HepG2 (cell line): ENCODE measurements at regions not wholly inside any gene's neighbourhood (a gene's known extent, or its start where the extent isn't known, plus 50 kb on each side); places are given as distances from the start of the nearest gene placed in this dataset.

Experiments used
- CAMTA2 ChIP-seq: sonication (generic); formaldehyde crosslinking; IDR thresholded peaks from 2 replicates; pipeline ENCODE4 v1.4.0; 2020; ENCODE audit warnings: mild to moderate bottlenecking, missing genetic modification reagents, borderline replicate concordance
- EP300 ChIP-seq, 3 experiments: sonication (generic) in 1 of 3; formaldehyde crosslinking in 1 of 3; IDR thresholded peaks; 2 replicates each; pipeline versions ENCODE4 v1.5.1 to v1.6.1; 2011 to 2020; ENCODE audit warnings: low read depth in 2 of 3, low read length in 2 of 3, borderline replicate concordance in 1 of 3, improper control_type of control experiment in 1 of 3, mild to moderate bottlenecking in 1 of 3, missing genetic modification reagents in 1 of 3, moderate library complexity in 1 of 3
- EZH2 ChIP-seq: conservative IDR thresholded peaks from 2 replicates; pipeline ENCODE4 v1.6.1; 2012; ENCODE audit warnings: mild to moderate bottlenecking, low read depth, low read length, moderate library complexity
- HNRNPH1 ChIP-seq: fragments of 200-400 bp; formaldehyde crosslinking; optimal IDR thresholded peaks from 2 replicates; pipeline ENCODE3; 2017; ENCODE audit warnings: mild to moderate bottlenecking, low read depth, low read length
- KLF16 ChIP-seq, 2 experiments: sonication (generic) in 1 of 2; formaldehyde crosslinking in 1 of 2; IDR thresholded peaks; 2 replicates each; pipeline versions ENCODE4 v1.6.1 to v1.8.0; 2016 to 2023; ENCODE audit warnings: missing genetic modification reagents in 2 of 2, missing compliant biosample characterization in 1 of 2
- TF ChIP-seq, protein P1 (sequence below): sonication (generic); formaldehyde crosslinking; IDR thresholded peaks from 2 replicates; pipeline ENCODE4 v1.5.0; 2020; ENCODE audit warnings: mild to moderate bottlenecking, missing genetic modification reagents, moderate library complexity

DNA sequence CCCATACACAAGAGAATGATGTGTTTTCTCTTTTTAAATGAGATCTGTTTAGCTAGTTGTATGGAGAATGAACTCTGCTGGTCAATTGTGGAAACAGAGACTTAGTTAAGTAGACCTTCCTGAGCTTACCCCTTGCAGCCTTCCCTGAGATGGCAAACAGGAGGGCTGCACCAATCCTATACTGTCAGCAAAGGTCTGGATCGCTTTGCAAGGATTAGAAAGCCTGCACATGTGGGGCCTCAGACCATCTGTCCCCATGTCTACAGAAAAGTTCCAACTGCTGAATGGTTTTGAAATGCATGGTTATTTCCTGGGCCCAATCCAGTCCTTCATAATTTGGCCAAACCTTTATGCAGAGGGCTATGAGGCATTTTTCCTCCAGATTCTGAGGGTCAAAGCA, 183.9 kb upstream of the SLC10A2 start:
- TF ChIP-seq CAMTA2 (CRISPR knock-in tag): no peak
- TF ChIP-seq, protein P1, sequence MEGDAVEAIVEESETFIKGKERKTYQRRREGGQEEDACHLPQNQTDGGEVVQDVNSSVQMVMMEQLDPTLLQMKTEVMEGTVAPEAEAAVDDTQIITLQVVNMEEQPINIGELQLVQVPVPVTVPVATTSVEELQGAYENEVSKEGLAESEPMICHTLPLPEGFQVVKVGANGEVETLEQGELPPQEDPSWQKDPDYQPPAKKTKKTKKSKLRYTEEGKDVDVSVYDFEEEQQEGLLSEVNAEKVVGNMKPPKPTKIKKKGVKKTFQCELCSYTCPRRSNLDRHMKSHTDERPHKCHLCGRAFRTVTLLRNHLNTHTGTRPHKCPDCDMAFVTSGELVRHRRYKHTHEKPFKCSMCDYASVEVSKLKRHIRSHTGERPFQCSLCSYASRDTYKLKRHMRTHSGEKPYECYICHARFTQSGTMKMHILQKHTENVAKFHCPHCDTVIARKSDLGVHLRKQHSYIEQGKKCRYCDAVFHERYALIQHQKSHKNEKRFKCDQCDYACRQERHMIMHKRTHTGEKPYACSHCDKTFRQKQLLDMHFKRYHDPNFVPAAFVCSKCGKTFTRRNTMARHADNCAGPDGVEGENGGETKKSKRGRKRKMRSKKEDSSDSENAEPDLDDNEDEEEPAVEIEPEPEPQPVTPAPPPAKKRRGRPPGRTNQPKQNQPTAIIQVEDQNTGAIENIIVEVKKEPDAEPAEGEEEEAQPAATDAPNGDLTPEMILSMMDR: no peak
- no peak for TF ChIP-seq HNRNPH1
- TF ChIP-seq KLF16 (CRISPR knock-in tag; IDR thresholded peaks at IDR 0.05): no peak
- TF ChIP-seq EP300 (IDR thresholded peaks at IDR 0.05; ENCODE audit: low read depth in 2 of 2, low read length in 2 of 2): no peak
- TF ChIP-seq EP300 (CRISPR knock-in tag; IDR thresholded peaks at IDR 0.05; ENCODE audit: borderline replicate concordance): no peak
- TF ChIP-seq EZH2: no peak
